A673 (cell line): ENCODE measurements at regions not wholly inside any gene's neighbourhood (a gene's known extent, or its start where the extent isn't known, plus 50 kb on each side); places are given as distances from the start of the nearest gene placed in this dataset.

ENCODE experiments used
- BruUV-seq: library from RNA; stranded (reverse); fragments of 400-500 nt; replicated peaks from 2 replicates; lab custom pipeline; 2021; lab: Mats Ljungman, UMichigan
- CTCF ChIA-PET: fragments of 300-600 bp; sonication (Branson Sonifier 250); formaldehyde crosslinking; loops from one replicate; lab custom pipeline; 2022; ENCODE audit warnings: antibody characterized with exemption; lab: Charles Lee
- POLR2A ChIA-PET: fragments of 300-600 bp; sonication (Branson Sonifier 250); formaldehyde crosslinking; loops from one replicate; lab custom pipeline; 2022; ENCODE audit warnings: antibody characterized with exemption; ENCODE audit not compliant: low non-redundant PET; lab: Charles Lee
- DNase-seq: peaks from one replicate; pipeline ENCODE4 v3.0.0-alpha.2; 2015; ENCODE audit warnings: low spot score
- H3K27ac ChIP-seq: fragments of 200-600 bp; sonication (generic); 2 replicates; pipeline ENCODE4 v1.5.1; 2016; ENCODE audit warnings: mixed run types, low read depth, mild to moderate bottlenecking, mixed read lengths, antibody characterized with exemption, low read length; ENCODE audit not compliant: poor library complexity, severe bottlenecking
- H3K27me3 ChIP-seq: fragments of 200-600 bp; sonication (generic); replicated peaks from 2 replicates; pipeline ENCODE4 v1.6.1; 2017; ENCODE audit warnings: mixed run types, low read depth, mild to moderate bottlenecking, mixed read lengths, antibody characterized with exemption, low read length; ENCODE audit not compliant: insufficient read depth, poor library complexity
- H3K36me3 ChIP-seq: fragments of 200-600 bp; sonication (generic); 2 replicates; pipeline ENCODE4 v1.6.1; 2016; ENCODE audit warnings: mixed run types, mild to moderate bottlenecking, mixed read lengths, antibody characterized with exemption, low read length; ENCODE audit not compliant: insufficient read depth, poor library complexity, severe bottlenecking
- H3K4me1 ChIP-seq: fragments of 200-600 bp; sonication (generic); 2 replicates; pipeline ENCODE4 v1.6.1; 2017; ENCODE audit warnings: mixed run types, mild to moderate bottlenecking, mixed read lengths, antibody characterized with exemption, low read length; ENCODE audit not compliant: insufficient read depth, poor library complexity, severe bottlenecking
- H3K4me3 ChIP-seq: fragments of 200-600 bp; sonication (generic); 2 replicates; pipeline ENCODE4 v1.5.1; 2016; ENCODE audit warnings: low read depth, mixed run types, mild to moderate bottlenecking, mixed read lengths, low read length; ENCODE audit not compliant: poor library complexity, severe bottlenecking
- H3K9me3 ChIP-seq: fragments of 200-600 bp; sonication (generic); 2 replicates; pipeline ENCODE4 v1.6.1; 2016; ENCODE audit warnings: mixed run types, low read depth, mild to moderate bottlenecking, mixed read lengths, antibody characterized with exemption, low read length; ENCODE audit not compliant: poor library complexity, severe bottlenecking
- CTCF ChIP-seq: fragments of 300-800, 200-600 bp; sonication (generic); conservative IDR thresholded peaks from 2 replicates; pipeline ENCODE4 v1.5.1; 2017; ENCODE audit warnings: low read depth, mild to moderate bottlenecking, antibody characterized with exemption, low read length, moderate library complexity, mixed read lengths
- EZH2 ChIP-seq: fragments of 200-600 bp; sonication (generic); IDR thresholded peaks from 2 replicates; pipeline ENCODE4 v1.6.1; 2017; ENCODE audit warnings: borderline replicate concordance, low read depth, mild to moderate bottlenecking, mixed read lengths, antibody characterized with exemption, low read length; ENCODE audit not compliant: poor library complexity, severe bottlenecking
- intact Hi-C: fragments of 100-400 bp; cut with micrococcal nuclease; formaldehyde crosslinking; loops from one replicate; pipeline ENCODE4 v1.10.0; 2022; ENCODE audit not compliant: unreplicated experiment

GRCh38 chr3:146801492-146801891 lies 196.3 kb upstream of the PLSCR5 start:
- TF ChIP-seq CTCF (no peak), EZH2 (no peak)
- CTCF ChIA-PET: interaction anchor here (0.6 kb wide), 1 partner anchor 10 kb away, joined by 8 read pairs; no protein-coding TSS in a partner anchor
- H3K36me3 ChIP-seq: no peaks in the 10 kb centered on the region
- intact Hi-C loops: no loop called here
- no peak for DNase-seq
- no peak overlapping the region for H3K27ac ChIP-seq
- peaks cover 38% of the 10 kb centered on the region for H3K4me1 ChIP-seq
- no peaks in the 10 kb centered on the region for H3K9me3 ChIP-seq
- POLR2A ChIA-PET: no interaction called here
- no TSS peak for BruUV-seq
- H3K27me3 ChIP-seq: no peaks in the 10 kb centered on the region
- no peak overlapping the region for H3K4me3 ChIP-seq

- POLR2A ChIA-PET: no interaction called here
- Histone ChIP-seq H3K36me3 (no peaks in the 10 kb centered on the region), H3K27me3 (no peaks in the 10 kb centered on the region), H3K9me3 (no peaks in the 10 kb centered on the region), H3K4me3 (no peak overlapping the region), H3K27ac (no peak overlapping the region), H3K4me1 (peaks cover 31% of the 10 kb centered on the region)
- TF ChIP-seq CTCF (no peak), EZH2 (no peak)
- intact Hi-C loops: no loop called here
- BruUV-seq: no TSS peak
- CTCF ChIA-PET: interaction anchor here (0.6 kb wide), 1 partner anchor 22 kb away, joined by 3 read pairs; no protein-coding TSS in a partner anchor
- DNase-seq: no peak
Observed at GRCh38 chr3:146800484-146800883, 195.3 kb upstream of the PLSCR5 start.

- intact Hi-C loops: no loop called here
- Histone ChIP-seq H3K27me3 (no peaks in the 10 kb centered on the region), H3K4me3 (no peak overlapping the region), H3K36me3 (no peaks in the 10 kb centered on the region), H3K9me3 (no peaks in the 10 kb centered on the region), H3K27ac (no peak overlapping the region), H3K4me1 (no peaks in the 10 kb centered on the region)
- TF ChIP-seq EZH2: no peak
- TF ChIP-seq CTCF: no peak
- POLR2A ChIA-PET: no interaction called here
- no TSS peak for BruUV-seq
- CTCF ChIA-PET: no interaction called here
- DNase-seq: no peak
Observed at GRCh38 chr3:146796078-146796477, 190.9 kb upstream of the PLSCR5 start.
